ENCODE measurements at regions not wholly inside any gene's neighbourhood (a gene's known extent, or its start where the extent isn't known, plus 50 kb on each side); places are given as distances from the start of the nearest gene placed in this dataset.

- no peak overlapping the region for H3K9ac ChIP-seq (ENCODE audit: low read depth, low read length, poor library complexity)
- H4K91ac ChIP-seq (ENCODE audit: low read depth, low read length, poor library complexity), result no peak overlapping the region
- H3K23ac ChIP-seq (ENCODE audit: low read depth, low read length, poor library complexity), result no peak overlapping the region
- H3K36me3 ChIP-seq (replicated peaks in 1 of 2; ENCODE audit: control insufficient read depth in 2 of 2, insufficient read depth in 2 of 2, low read length in 2 of 2), result no peaks in the 10 kb centered on the region
- H2AK5ac ChIP-seq (ENCODE audit: low read depth, low read length), result no peak overlapping the region
- no peak overlapping the region for H2BK15ac ChIP-seq (ENCODE audit: low read length)
- H3K79me1 ChIP-seq (ENCODE audit: low read depth, low read length), result no peaks in the 10 kb centered on the region
- no peak overlapping the region for H4K8ac ChIP-seq (ENCODE audit: low read depth, low read length)
- H3K4me2 ChIP-seq (ENCODE audit: insufficient read depth, low read length, poor library complexity, severe bottlenecking), result no peak overlapping the region
- H3K4ac ChIP-seq (ENCODE audit: low read length), result no peak overlapping the region
- WGBS, 2 donors (ENCODE audit: extremely low coverage in 2 of 2, insufficient read length in 2 of 2, insufficient replicate concordance in 1 of 2), result no CpG with 5 or more reads among the region's 2 CpGs
- H3K27me3 ChIP-seq (ENCODE audit: control insufficient read depth in 3 of 3, insufficient read depth in 3 of 3, low read depth in 1 of 3, low read length in 3 of 3), result peaks cover 0 to 3% (median 0%) of the 10 kb centered on the region in 3 experiments
- H2AFZ ChIP-seq (ENCODE audit: low read length), result no peak overlapping the region
- no peaks in the 10 kb centered on the region for H3K9me3 ChIP-seq (replicated peaks in 1 of 2; ENCODE audit: control insufficient read depth in 2 of 2, insufficient read depth in 1 of 2, low read depth in 1 of 2, low read length in 2 of 2)
- H3K18ac ChIP-seq (ENCODE audit: low read length), result no peak overlapping the region
- no peak overlapping the region for H2BK120ac ChIP-seq (ENCODE audit: low read depth, low read length)
- H2BK5ac ChIP-seq (ENCODE audit: low read length), result no peak overlapping the region
- no peaks in the 10 kb centered on the region for H3K4me1 ChIP-seq (ENCODE audit: control insufficient read depth in 2 of 2, insufficient read depth in 1 of 2, low read depth in 1 of 2, low read length in 2 of 2)
- H3K4me3 ChIP-seq (ENCODE audit: low read length in 2 of 2), result no peak overlapping the region
- H3K14ac ChIP-seq (ENCODE audit: low read length), result no peak overlapping the region
- H3K27ac ChIP-seq (replicated peaks; ENCODE audit: low read length), result no peak overlapping the region
- DNase-seq (ENCODE audit: low spot score), result no peak
- no peak overlapping the region for H2BK12ac ChIP-seq (ENCODE audit: low read length)
These were observed 86.4 kb upstream of the CBLN4 start for GRCh38 chr20:56091628-56092234.

GRCh38 chr20:56094228-56094627 lies 88.9 kb upstream of the CBLN4 start:
- Histone ChIP-seq H3K4me1 (ENCODE audit: control insufficient read depth in 2 of 2, insufficient read depth in 1 of 2, low read depth in 1 of 2, low read length in 2 of 2) (no peaks in the 10 kb centered on the region), H2BK15ac (ENCODE audit: low read length) (no peak overlapping the region), H3K18ac (ENCODE audit: low read length) (no peak overlapping the region), H2BK120ac (ENCODE audit: low read depth, low read length) (no peak overlapping the region), H3K27me3 (ENCODE audit: control insufficient read depth in 3 of 3, insufficient read depth in 3 of 3, low read depth in 1 of 3, low read length in 3 of 3) (peaks cover 0 to 3% (median 0%) of the 10 kb centered on the region in 3 experiments), H3K79me1 (ENCODE audit: low read depth, low read length) (no peaks in the 10 kb centered on the region), H3K9ac (ENCODE audit: low read depth, low read length, poor library complexity) (no peak overlapping the region), H3K14ac (ENCODE audit: low read length) (no peak overlapping the region), H4K91ac (ENCODE audit: low read depth, low read length, poor library complexity) (no peak overlapping the region), H3K36me3 (replicated peaks in 1 of 2; ENCODE audit: control insufficient read depth in 2 of 2, insufficient read depth in 2 of 2, low read length in 2 of 2) (no peaks in the 10 kb centered on the region), H2BK5ac (ENCODE audit: low read length) (no peak overlapping the region), H2AK5ac (ENCODE audit: low read depth, low read length) (no peak overlapping the region), H2AFZ (ENCODE audit: low read length) (no peak overlapping the region), H2BK12ac (ENCODE audit: low read length) (no peak overlapping the region), H3K4ac (ENCODE audit: low read length) (no peak overlapping the region), H3K9me3 (replicated peaks in 1 of 2; ENCODE audit: control insufficient read depth in 2 of 2, insufficient read depth in 1 of 2, low read depth in 1 of 2, low read length in 2 of 2) (peaks cover 0 to 3% of the 10 kb centered on the region in 2 donors), H3K27ac (replicated peaks; ENCODE audit: low read length) (no peak overlapping the region), H3K4me2 (ENCODE audit: insufficient read depth, low read length, poor library complexity, severe bottlenecking) (no peak overlapping the region), H3K23ac (ENCODE audit: low read depth, low read length, poor library complexity) (no peak overlapping the region), H3K4me3 (ENCODE audit: low read length in 2 of 2) (no peak overlapping the region), H4K8ac (ENCODE audit: low read depth, low read length) (no peak overlapping the region)
- no CpG with 5 or more reads among the region's 5 CpGs for WGBS, 2 donors (ENCODE audit: extremely low coverage in 2 of 2, insufficient read length in 2 of 2, insufficient replicate concordance in 1 of 2)
- DNase-seq (ENCODE audit: low spot score), result no peak

GRCh38 chr20:56098981-56099500 lies 93.7 kb upstream of the CBLN4 start:
- Histone ChIP-seq H3K9me3 (replicated peaks in 1 of 2; ENCODE audit: control insufficient read depth in 2 of 2, insufficient read depth in 1 of 2, low read depth in 1 of 2, low read length in 2 of 2) (peaks cover 0 to 5% of the 10 kb centered on the region in 2 donors), H2AFZ (ENCODE audit: low read length) (no peak overlapping the region), H3K4me3 (ENCODE audit: low read length in 2 of 2) (no peak overlapping the region), H3K79me1 (ENCODE audit: low read depth, low read length) (no peaks in the 10 kb centered on the region), H3K4me2 (ENCODE audit: insufficient read depth, low read length, poor library complexity, severe bottlenecking) (no peak overlapping the region), H3K27me3 (ENCODE audit: control insufficient read depth in 3 of 3, insufficient read depth in 3 of 3, low read depth in 1 of 3, low read length in 3 of 3) (peaks cover 0 to 3% (median 0%) of the 10 kb centered on the region in 3 experiments), H2BK15ac (ENCODE audit: low read length) (no peak overlapping the region), H4K91ac (ENCODE audit: low read depth, low read length, poor library complexity) (no peak overlapping the region), H3K9ac (ENCODE audit: low read depth, low read length, poor library complexity) (no peak overlapping the region), H2BK12ac (ENCODE audit: low read length) (no peak overlapping the region), H3K27ac (replicated peaks; ENCODE audit: low read length) (no peak overlapping the region), H3K18ac (ENCODE audit: low read length) (no peak overlapping the region), H3K36me3 (replicated peaks in 1 of 2; ENCODE audit: control insufficient read depth in 2 of 2, insufficient read depth in 2 of 2, low read length in 2 of 2) (no peaks in the 10 kb centered on the region), H2BK5ac (ENCODE audit: low read length) (no peak overlapping the region), H3K4me1 (ENCODE audit: control insufficient read depth in 2 of 2, insufficient read depth in 1 of 2, low read depth in 1 of 2, low read length in 2 of 2) (no peaks in the 10 kb centered on the region), H2AK5ac (ENCODE audit: low read depth, low read length) (no peak overlapping the region), H2BK120ac (ENCODE audit: low read depth, low read length) (no peak overlapping the region), H3K23ac (ENCODE audit: low read depth, low read length, poor library complexity) (no peak overlapping the region), H3K4ac (ENCODE audit: low read length) (no peak overlapping the region), H4K8ac (ENCODE audit: low read depth, low read length) (no peak overlapping the region), H3K14ac (ENCODE audit: low read length) (no peak overlapping the region)
- DNase-seq (ENCODE audit: low spot score), result no peak
- no CpG with 5 or more reads among the region's 1 CpG for WGBS, 2 donors (ENCODE audit: extremely low coverage in 2 of 2, insufficient read length in 2 of 2, insufficient replicate concordance in 1 of 2)

GRCh38 chr20:56111961-56112730 lies 106.8 kb upstream of the CBLN4 start:
- Histone ChIP-seq H3K4me1 (ENCODE audit: control insufficient read depth in 2 of 2, insufficient read depth in 1 of 2, low read depth in 1 of 2, low read length in 2 of 2) (no peaks in the 10 kb centered on the region), H3K14ac (ENCODE audit: low read length) (no peak overlapping the region), H2BK15ac (ENCODE audit: low read length) (no peak overlapping the region), H3K27me3 (ENCODE audit: control insufficient read depth in 3 of 3, insufficient read depth in 3 of 3, low read depth in 1 of 3, low read length in 3 of 3) (no peaks in the 10 kb centered on the region), H3K4ac (ENCODE audit: low read length) (no peak overlapping the region), H2AFZ (ENCODE audit: low read length) (no peak overlapping the region), H2AK5ac (ENCODE audit: low read depth, low read length) (no peak overlapping the region), H3K27ac (replicated peaks; ENCODE audit: low read length) (no peak overlapping the region), H3K36me3 (replicated peaks in 1 of 2; ENCODE audit: control insufficient read depth in 2 of 2, insufficient read depth in 2 of 2, low read length in 2 of 2) (no peaks in the 10 kb centered on the region), H3K9ac (ENCODE audit: low read depth, low read length, poor library complexity) (no peak overlapping the region), H2BK5ac (ENCODE audit: low read length) (no peak overlapping the region), H3K4me2 (ENCODE audit: insufficient read depth, low read length, poor library complexity, severe bottlenecking) (no peak overlapping the region), H3K18ac (ENCODE audit: low read length) (no peak overlapping the region), H3K23ac (ENCODE audit: low read depth, low read length, poor library complexity) (no peak overlapping the region), H3K4me3 (ENCODE audit: low read length in 2 of 2) (no peak overlapping the region), H3K9me3 (replicated peaks in 1 of 2; ENCODE audit: control insufficient read depth in 2 of 2, insufficient read depth in 1 of 2, low read depth in 1 of 2, low read length in 2 of 2) (peaks cover 0 to 2% of the 10 kb centered on the region in 2 donors), H4K91ac (ENCODE audit: low read depth, low read length, poor library complexity) (no peak overlapping the region), H2BK12ac (ENCODE audit: low read length) (no peak overlapping the region), H4K8ac (ENCODE audit: low read depth, low read length) (no peak overlapping the region), H2BK120ac (ENCODE audit: low read depth, low read length) (no peak overlapping the region), H3K79me1 (ENCODE audit: low read depth, low read length) (no peaks in the 10 kb centered on the region)
- no peak for DNase-seq (ENCODE audit: low spot score)
- WGBS, 2 donors (ENCODE audit: extremely low coverage in 2 of 2, insufficient read length in 2 of 2, insufficient replicate concordance in 1 of 2), result no CpG with 5 or more reads among the region's 9 CpGs
